ENCODE measurements at regions not wholly inside any gene's neighbourhood (a gene's known extent, or its start where the extent isn't known, plus 50 kb on each side); places are given as distances from the start of the nearest gene placed in this dataset.
A peak's percentile ranks its signal among the peaks of the same experiment; 100 is the strongest.

- Histone ChIP-seq H2AFZ (ENCODE audit: low read length) (no peak overlapping the region), H2BK120ac (replicated peaks; ENCODE audit: low read depth, low read length) (no peak overlapping the region), H3K23ac (ENCODE audit: insufficient read length) (no peak overlapping the region), H3K56ac (replicated peaks; ENCODE audit: insufficient read length, low read depth, low read length) (no peak overlapping the region), H3K4me1 (replicated peaks in 1 of 4; ENCODE audit: control insufficient read depth in 3 of 4, insufficient read depth in 4 of 4, low read length in 3 of 4) (peaks cover 0 to 7% (median 1%) of the 10 kb centered on the region in 4 experiments; a peak in 3 of 7 replicates), H3K9me3 (ENCODE audit: insufficient read depth in 2 of 2, low read depth in 1 of 2, low read length in 1 of 2) (no peaks in the 10 kb centered on the region), H3K18ac (ENCODE audit: extremely low read depth, low read length) (no peak overlapping the region; the same call in 1 of the 2 replicates), H4K8ac (ENCODE audit: extremely low read depth, insufficient read depth, low read length) (no peak overlapping the region), H4K20me1 (replicated peaks in 1 of 2; ENCODE audit: control insufficient read depth in 1 of 2, insufficient read depth in 2 of 2, low read length in 2 of 2) (no peaks in the 10 kb centered on the region), H2AK5ac (ENCODE audit: low read depth, low read length) (no peak overlapping the region), H3K27me3 (replicated peaks in 1 of 4; ENCODE audit: control insufficient read depth in 3 of 4, extremely low read depth in 1 of 4, insufficient read depth in 3 of 4, low read length in 3 of 4) (no peaks in the 10 kb centered on the region), H3K79me1 (ENCODE audit: low read depth, low read length) (no peaks in the 10 kb centered on the region), H3K4me2 (ENCODE audit: insufficient read depth in 1 of 2, low read depth in 2 of 2, low read length in 2 of 2) (no peak overlapping the region), H3K79me2 (ENCODE audit: control insufficient read depth in 1 of 2, insufficient read depth in 2 of 2, low read length in 2 of 2) (no peaks in the 10 kb centered on the region), H2BK12ac (ENCODE audit: low read depth, low read length) (0 out of 2 replicates have a peak overlapping the region, but pooled peaks have one; percentile 23), H4K5ac (ENCODE audit: insufficient read length, low read depth, low read length) (no peak overlapping the region), H3K23me2 (ENCODE audit: low read depth, low read length) (no peaks in the 10 kb centered on the region), H3K14ac (ENCODE audit: insufficient read length) (no peak overlapping the region), H3K4ac (replicated peaks; ENCODE audit: insufficient read length, low read depth, low read length) (no peak overlapping the region), H3K9ac (replicated peaks in 1 of 4; ENCODE audit: extremely low read depth in 1 of 4, low read depth in 3 of 4, low read length in 3 of 4) (no peak overlapping the region), H2BK20ac (ENCODE audit: low read length) (no peak overlapping the region), H3K27ac (ENCODE audit: low read depth, low read length) (no peak overlapping the region), H3K4me3 (ENCODE audit: extremely low read depth in 1 of 4, insufficient read depth in 2 of 4, low read depth in 3 of 4, low read length in 4 of 4) (no peak overlapping the region), H4K91ac (replicated peaks; ENCODE audit: insufficient read length, low read length) (no peak overlapping the region), H2BK15ac (ENCODE audit: low read length) (no peak overlapping the region; the same call in 1 of the 2 replicates), H2BK5ac (ENCODE audit: low read depth, low read length) (no peak overlapping the region), H3K36me3 (ENCODE audit: control insufficient read depth in 2 of 4, insufficient read depth in 4 of 4, low read length in 3 of 4) (no peaks in the 10 kb centered on the region)
- ChIA-PET CTCF (ENCODE audit: partially characterized antibody) (interaction anchor here (0.6 kb wide), 1 partner anchor 15 kb away, joined by 3 read pairs; no protein-coding TSS in a partner anchor), POLR2A (ENCODE audit: partially characterized antibody) (no interaction called here)
- DNase-seq (ENCODE audit: low read depth in 1 of 2, low spot score in 2 of 2) (no peak), FAIRE-seq (no peak)
- 89% methylated on average over 14 of the region's 14 CpGs; no CpG with 5 or more reads in 1 of the 2 experiments for WGBS, 2 experiments (ENCODE audit: extremely low coverage in 1 of 2, insufficient coverage in 1 of 2, insufficient read length in 1 of 2, insufficient replicate concordance in 2 of 2, low coverage in 1 of 2, low lambda C conversion rate in 2 of 2, missing lambda C conversion rate in 1 of 2)
- TF ChIP-seq SAP30 (IDR thresholded peaks at IDR 0.05; ENCODE audit: insufficient read depth, insufficient replicate concordance, low read length) (no peak), MAX (IDR thresholded peaks at IDR 0.05) (no peak), CHD1 (IDR thresholded peaks at IDR 0.05; ENCODE audit: low read depth, low read length) (no peak), BCL11A (IDR thresholded peaks at IDR 0.05; ENCODE audit: low read depth in 2 of 2, low read length in 2 of 2) (no peak), HDAC6 (IDR thresholded peaks at IDR 0.05; ENCODE audit: low read depth, low read length) (no peak), USF2 (IDR thresholded peaks at IDR 0.05; ENCODE audit: low read length) (no peak), KDM5A (IDR thresholded peaks at IDR 0.05; ENCODE audit: low read length) (no peak), YY1 (IDR thresholded peaks at IDR 0.05; ENCODE audit: low read depth, low read length) (no peak), GTF2F1 (IDR thresholded peaks at IDR 0.05; ENCODE audit: borderline replicate concordance, low read depth, low read length) (no peak), CBX5 (IDR thresholded peaks at IDR 0.05; ENCODE audit: low read depth, low read length) (no peak), TEAD4 (IDR thresholded peaks at IDR 0.05; ENCODE audit: low read depth, low read length) (no peak), CHD2 (IDR thresholded peaks at IDR 0.05; ENCODE audit: low read length) (no peak), SP4 (IDR thresholded peaks at IDR 0.05; ENCODE audit: low read length) (no peak)
Measured at GRCh38 chr16:73304008-73304774, 256.3 kb upstream of the ZFHX3 start.

All from H1 (cell line).